BJ (cell line): ENCODE measurements at regions not wholly inside any gene's neighbourhood (a gene's known extent, or its start where the extent isn't known, plus 50 kb on each side); places are given as distances from the start of the nearest gene placed in this dataset.
A peak's percentile ranks its signal among the peaks of the same experiment; 100 is the strongest.
"Not testable (repeated sequence)": the region's sequence is repeated elsewhere in the genome, so short reads cannot be mapped to it uniquely, and the experiment has no call there.

Experiments used
- CTCF ChIA-PET: fragments of 350-600 bp; formaldehyde crosslinking; extraction: SDS; loops from one replicate; lab custom pipeline; 2021; ENCODE audit warnings: antibody characterized with exemption, inconsistent platforms; lab: Yijun Ruan, JAX
- POLR2A ChIA-PET: fragments of 300-600 bp; sonication (Branson Sonifier 250); formaldehyde crosslinking; extraction: SDS; loops from one replicate; lab custom pipeline; 2021; ENCODE audit warnings: antibody characterized with exemption; lab: Charles Lee
- DNase-seq: peaks from one replicate; pipeline ENCODE4 v3.0.0-alpha.2; 2011; ENCODE audit warnings: low read depth
- H3K27me3 ChIP-seq: 2 replicates; pipeline ENCODE4 v1.6.0; 2011; ENCODE audit warnings: low read length; ENCODE audit not compliant: control insufficient read depth, insufficient read depth
- H3K36me3 ChIP-seq: 2 replicates; pipeline ENCODE4 v1.5.1; 2011; ENCODE audit warnings: low read length; ENCODE audit not compliant: control insufficient read depth, insufficient read depth
- H3K4me3 ChIP-seq: 2 replicates; pipeline ENCODE4 v1.5.1; 2011; ENCODE audit warnings: low read depth, mild to moderate bottlenecking, control low read depth, low read length
- CTCF ChIP-seq: IDR thresholded peaks from 2 replicates; pipeline ENCODE4 v1.5.1; 2011; ENCODE audit warnings: low read depth, mild to moderate bottlenecking, control low read depth, inconsistent platforms, low read length, moderate library complexity; ENCODE audit not compliant: insufficient read depth

GRCh38 chr11:8768625-8769333, 86.2 kb downstream of the RPL27A start:
- ChIA-PET POLR2A (interaction anchor here (0.9 kb wide), 1 partner anchor 48 kb away, joined by 3 read pairs; no protein-coding TSS in a partner anchor), CTCF (interaction anchor here (0.7 to 2.4 kb wide), 7 partner anchors 9 to 369 kb away, joined by 3 to 8 read pairs (median 3); no protein-coding TSS in a partner anchor)
- Histone ChIP-seq H3K27me3 (no peaks in the 10 kb centered on the region), H3K4me3 (no peak overlapping the region), H3K36me3 (peaks cover 7% of the 10 kb centered on the region; the same call in 1 of the 2 replicates)
- no peak for DNase-seq
- peak; percentile 47 for TF ChIP-seq CTCF

GRCh38 chr11:8772571-8773519, 90.3 kb downstream of the RPL27A start:
- no peak overlapping the region for H3K4me3 ChIP-seq
- CTCF ChIA-PET, result interaction anchor here (1.6 to 2.4 kb wide), 2 partner anchors 14 to 16 kb away, joined by 4 to 7 read pairs; no protein-coding TSS in a partner anchor

GRCh38 chr11:8773916-8774539, 91.4 kb downstream of the RPL27A start:
- TF ChIP-seq CTCF, result no peak
- H3K27me3 ChIP-seq, result no peaks in the 10 kb centered on the region
- no peak overlapping the region for H3K4me3 ChIP-seq
- H3K36me3 ChIP-seq, result peaks cover 11% of the 10 kb centered on the region
- CTCF ChIA-PET, result interaction anchor here (1.6 to 2.4 kb wide), 2 partner anchors 13 to 14 kb away, joined by 4 to 7 read pairs; no protein-coding TSS in a partner anchor
- POLR2A ChIA-PET, result no interaction called here
- no peak for DNase-seq

More at GRCh38 chr11:8772571-8773519, 90.3 kb downstream of the RPL27A start:
- Histone ChIP-seq H3K36me3 (peaks cover 9% of the 10 kb centered on the region), H3K27me3 (no peaks in the 10 kb centered on the region)
- TF ChIP-seq CTCF, result no peak
- no peak for DNase-seq
- POLR2A ChIA-PET, result no interaction called here

GRCh38 chr11:8774916-8775315, 92.3 kb downstream of the RPL27A start:
- H3K27me3 ChIP-seq, H3K4me3 ChIP-seq, DNase-seq, POLR2A ChIA-PET: not testable (repeated sequence)
- peaks cover 14% of the 10 kb centered on the region for H3K36me3 ChIP-seq
- CTCF ChIA-PET, result interaction anchor here (2.4 kb wide), 1 partner anchor 13 kb away, joined by 7 read pairs; no protein-coding TSS in a partner anchor

- TF ChIP-seq CTCF, result no peak
- H3K27me3 ChIP-seq, result no peaks in the 10 kb centered on the region
- ChIA-PET CTCF (no interaction called here), POLR2A (no interaction called here)
- no peak for DNase-seq
- H3K36me3 ChIP-seq, result peaks cover 15% of the 10 kb centered on the region
- H3K4me3 ChIP-seq, result no peak overlapping the region
These were observed 92.7 kb downstream of the RPL27A start for GRCh38 chr11:8775332-8775731.
